OCI-LY7 (cell line): ENCODE measurements at regions not wholly inside any gene's neighbourhood (a gene's known extent, or its start where the extent isn't known, plus 50 kb on each side); places are given as distances from the start of the nearest gene placed in this dataset.

Source experiments
- BruUV-seq: library from RNA; stranded (reverse); fragments of 400-500 nt; replicated peaks from 2 replicates; lab custom pipeline; 2021; lab: Mats Ljungman, UMichigan
- CTCF ChIA-PET: fragments of 300-600 bp; sonication (Branson Sonifier 250); formaldehyde crosslinking; loops from one replicate; lab custom pipeline; 2022; ENCODE audit warnings: antibody characterized with exemption; ENCODE audit not compliant: unreplicated experiment; lab: Charles Lee
- POLR2A ChIA-PET: fragments of 300-600 bp; sonication (Branson Sonifier 250); formaldehyde crosslinking; loops from one replicate; lab custom pipeline; 2022; ENCODE audit warnings: antibody characterized with exemption; lab: Charles Lee
- DNase-seq: peaks from one replicate; pipeline ENCODE4 v3.0.0-alpha.2; 2015; ENCODE audit warnings: low spot score
- H2AFZ ChIP-seq: fragments of 200-600 bp; sonication (generic), shearing (Covaris generic); 2 replicates; pipeline ENCODE4 v1.6.1; 2014; ENCODE audit warnings: mild to moderate bottlenecking, antibody characterized with exemption, low read length, moderate library complexity
- H3K27ac ChIP-seq: fragments of 200-600 bp; sonication (generic); 2 replicates; pipeline ENCODE4 v1.5.1; 2014; ENCODE audit warnings: mixed run types, low read depth, mild to moderate bottlenecking, moderate library complexity, low read length, inconsistent platforms; ENCODE audit not compliant: poor library complexity, severe bottlenecking
- H3K36me3 ChIP-seq: fragments of 200-600 bp; sonication (generic); 2 replicates; pipeline ENCODE4 v1.6.1; 2014; ENCODE audit warnings: mild to moderate bottlenecking, antibody characterized with exemption, low read length, moderate library complexity, mixed read lengths; ENCODE audit not compliant: insufficient read depth
- H3K4me1 ChIP-seq: fragments of 200-600 bp; sonication (generic); 2 replicates; pipeline ENCODE4 v1.5.1; 2014; ENCODE audit warnings: mild to moderate bottlenecking, low read length; ENCODE audit not compliant: insufficient read depth, poor library complexity, severe bottlenecking
- H3K4me2 ChIP-seq: fragments of 200-600 bp; sonication (generic); 2 replicates; pipeline ENCODE4 v1.6.1; 2014; ENCODE audit warnings: mild to moderate bottlenecking, low read length
- H3K4me3 ChIP-seq: fragments of 200-600 bp; sonication (generic); 2 replicates; pipeline ENCODE4 v1.5.1; 2014; ENCODE audit warnings: mild to moderate bottlenecking, low read depth, low read length; ENCODE audit not compliant: poor library complexity, severe bottlenecking
- H3K79me2 ChIP-seq: fragments of 200-600 bp; sonication (generic); 2 replicates; pipeline ENCODE4 v1.6.1; 2016; ENCODE audit warnings: low read depth, mild to moderate bottlenecking, low read length, moderate library complexity, mixed read lengths; ENCODE audit not compliant: insufficient read depth
- H3K9me2 ChIP-seq: fragments of 200-600 bp; sonication (generic); 2 replicates; pipeline ENCODE4 v1.6.1; 2016; ENCODE audit warnings: mild to moderate bottlenecking, low read length, mixed read lengths; ENCODE audit not compliant: insufficient read depth
- H3K9me3 ChIP-seq: fragments of 200-600 bp; sonication (generic); 2 replicates; pipeline ENCODE4 v1.6.1; 2014; ENCODE audit warnings: mild to moderate bottlenecking, mixed run types, low read length, mixed read lengths
- H4K20me1 ChIP-seq: fragments of 200-600 bp; sonication (generic); 2 replicates; pipeline ENCODE4 v1.6.1; 2014; ENCODE audit warnings: mild to moderate bottlenecking, antibody characterized with exemption, low read length, moderate library complexity, mixed read lengths; ENCODE audit not compliant: insufficient read depth
- EZH2phosphoT487 ChIP-seq: fragments of 200-600 bp; sonication (generic); IDR thresholded peaks from 2 replicates; pipeline ENCODE4 v1.6.1; 2018; ENCODE audit warnings: low read depth, borderline replicate concordance, mild to moderate bottlenecking, mixed run types, antibody characterized with exemption, low read length, moderate library complexity, mixed read lengths
- intact Hi-C: fragments of 100-400 bp; cut with micrococcal nuclease; formaldehyde crosslinking; loops from one replicate; pipeline ENCODE4 v1.10.0; 2022; ENCODE audit not compliant: unreplicated experiment
- TF ChIP-seq, protein P1 (sequence below): fragments of 200-600 bp; sonication (generic); conservative IDR thresholded peaks from 2 replicates; pipeline ENCODE4 v1.5.1; 2014; ENCODE audit warnings: mild to moderate bottlenecking, antibody characterized with exemption, low read length, moderate library complexity, mixed read lengths

DNA sequence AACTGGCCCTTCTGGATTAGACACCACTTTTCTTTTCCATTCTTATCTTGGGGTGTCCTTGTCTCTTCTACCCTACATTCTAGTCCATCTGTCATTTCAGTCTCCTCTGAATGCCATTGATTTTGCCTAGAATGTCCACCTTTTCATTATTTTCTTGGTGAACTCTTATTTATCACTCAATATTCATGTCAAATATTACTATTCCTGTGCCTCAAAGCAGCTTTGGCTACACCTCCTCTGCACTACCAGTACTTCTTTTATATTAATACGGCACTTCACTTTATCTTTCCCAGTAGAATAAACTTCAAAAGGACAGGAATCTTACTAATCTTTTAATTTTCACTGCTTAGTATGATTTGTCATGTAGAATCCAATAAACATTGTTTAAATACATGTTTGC, 186.4 kb upstream of the DPYD start:
- no peaks in the 10 kb centered on the region for H3K36me3 ChIP-seq
- H4K20me1 ChIP-seq, result no peaks in the 10 kb centered on the region
- TF ChIP-seq, protein P1, sequence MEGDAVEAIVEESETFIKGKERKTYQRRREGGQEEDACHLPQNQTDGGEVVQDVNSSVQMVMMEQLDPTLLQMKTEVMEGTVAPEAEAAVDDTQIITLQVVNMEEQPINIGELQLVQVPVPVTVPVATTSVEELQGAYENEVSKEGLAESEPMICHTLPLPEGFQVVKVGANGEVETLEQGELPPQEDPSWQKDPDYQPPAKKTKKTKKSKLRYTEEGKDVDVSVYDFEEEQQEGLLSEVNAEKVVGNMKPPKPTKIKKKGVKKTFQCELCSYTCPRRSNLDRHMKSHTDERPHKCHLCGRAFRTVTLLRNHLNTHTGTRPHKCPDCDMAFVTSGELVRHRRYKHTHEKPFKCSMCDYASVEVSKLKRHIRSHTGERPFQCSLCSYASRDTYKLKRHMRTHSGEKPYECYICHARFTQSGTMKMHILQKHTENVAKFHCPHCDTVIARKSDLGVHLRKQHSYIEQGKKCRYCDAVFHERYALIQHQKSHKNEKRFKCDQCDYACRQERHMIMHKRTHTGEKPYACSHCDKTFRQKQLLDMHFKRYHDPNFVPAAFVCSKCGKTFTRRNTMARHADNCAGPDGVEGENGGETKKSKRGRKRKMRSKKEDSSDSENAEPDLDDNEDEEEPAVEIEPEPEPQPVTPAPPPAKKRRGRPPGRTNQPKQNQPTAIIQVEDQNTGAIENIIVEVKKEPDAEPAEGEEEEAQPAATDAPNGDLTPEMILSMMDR, result no peak
- no peak for TF ChIP-seq EZH2phosphoT487
- H3K79me2 ChIP-seq, result no peaks in the 10 kb centered on the region
- no peaks in the 10 kb centered on the region for H3K9me3 ChIP-seq
- intact Hi-C loops, result no loop called here
- ChIA-PET POLR2A (interaction anchor here (0.6 to 1.1 kb wide), 2 partner anchors 10 to 1071 kb away, joined by 3 to 4 read pairs; no protein-coding TSS in a partner anchor), CTCF (no interaction called here)
- no peak for DNase-seq
- H3K4me3 ChIP-seq, result no peak overlapping the region
- no TSS peak for BruUV-seq
- no peak overlapping the region for H3K27ac ChIP-seq
- H2AFZ ChIP-seq, result no peak overlapping the region
- no peaks in the 10 kb centered on the region for H3K9me2 ChIP-seq
- no peaks in the 10 kb centered on the region for H3K4me1 ChIP-seq
- H3K4me2 ChIP-seq, result no peak overlapping the region

DNA sequence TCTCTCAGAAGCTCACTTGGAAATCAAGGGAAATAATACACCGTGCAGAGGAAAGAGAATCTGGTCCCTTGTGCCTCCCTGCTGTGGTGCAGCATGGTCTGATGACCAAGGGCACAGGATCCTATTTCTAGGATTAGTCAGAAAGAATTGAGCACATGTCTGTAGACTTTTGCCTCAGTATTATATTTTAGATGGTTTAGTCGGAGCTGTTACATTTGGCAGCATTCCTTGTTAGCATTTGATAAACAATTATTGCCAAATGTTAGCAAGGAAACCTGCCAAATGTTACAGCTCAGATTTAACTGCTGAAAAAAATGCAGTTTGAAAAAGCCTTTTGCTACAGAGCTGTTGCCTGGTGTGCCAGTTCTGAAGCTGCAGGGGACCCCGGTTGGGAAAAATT, 183.5 kb upstream of the DPYD start:
- Histone ChIP-seq H2AFZ (no peak overlapping the region), H3K79me2 (no peaks in the 10 kb centered on the region), H3K4me2 (no peak overlapping the region), H3K27ac (no peak overlapping the region), H3K9me2 (no peaks in the 10 kb centered on the region), H3K4me3 (no peak overlapping the region), H3K4me1 (no peaks in the 10 kb centered on the region), H3K36me3 (no peaks in the 10 kb centered on the region), H3K9me3 (no peaks in the 10 kb centered on the region), H4K20me1 (no peaks in the 10 kb centered on the region)
- DNase-seq, result no peak
- intact Hi-C loops, result no loop called here
- ChIA-PET CTCF (no interaction called here), POLR2A (no interaction called here)
- TF ChIP-seq, protein P1, result no peak
- no peak for TF ChIP-seq EZH2phosphoT487
- no TSS peak for BruUV-seq

DNA sequence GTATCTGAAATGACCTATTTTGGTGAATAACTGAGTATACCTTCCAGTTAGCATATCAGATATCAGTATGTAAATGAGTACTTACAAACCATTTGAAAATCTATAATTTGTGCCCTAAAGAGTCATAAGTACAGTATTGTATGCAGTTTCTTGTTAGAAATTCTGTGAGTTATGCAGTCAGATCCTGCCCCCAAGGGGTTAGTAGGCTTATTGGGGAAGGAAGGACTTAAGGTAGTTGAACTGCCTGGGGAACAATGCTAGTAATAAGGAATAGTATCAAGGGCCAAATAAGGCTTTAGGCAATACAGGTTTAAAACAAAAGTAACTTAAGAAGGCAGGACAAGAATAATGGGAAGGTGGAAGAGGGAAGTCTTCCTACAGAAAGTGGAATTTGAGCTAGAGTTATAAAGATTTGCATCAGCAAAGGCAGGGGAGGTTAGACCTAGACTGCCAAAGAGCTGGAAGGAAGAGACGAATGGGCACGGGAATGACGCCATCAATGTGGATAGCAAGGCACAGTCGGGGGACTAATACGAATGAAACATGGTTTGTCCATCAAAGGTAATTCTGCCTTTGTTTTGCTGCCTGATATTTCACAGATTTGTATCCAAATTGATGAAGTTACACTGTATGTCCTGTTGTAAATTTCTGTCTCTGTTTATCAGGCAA, 182.9 kb upstream of the DPYD start:
- CTCF ChIA-PET, result no interaction called here
- Histone ChIP-seq H2AFZ (no peak overlapping the region), H3K4me1 (no peaks in the 10 kb centered on the region), H3K27ac (no peak overlapping the region), H3K79me2 (no peaks in the 10 kb centered on the region), H3K36me3 (no peaks in the 10 kb centered on the region), H3K9me2 (no peaks in the 10 kb centered on the region), H3K4me3 (no peak overlapping the region), H3K9me3 (no peaks in the 10 kb centered on the region), H3K4me2 (no peak overlapping the region), H4K20me1 (no peaks in the 10 kb centered on the region)
- BruUV-seq, result no TSS peak
- TF ChIP-seq EZH2phosphoT487, result no peak
- TF ChIP-seq, protein P1, result no peak
- POLR2A ChIA-PET, result no interaction called here
- DNase-seq, result no peak
- intact Hi-C loops, result no loop called here
